ENCODE measurements at regions not wholly inside any gene's neighbourhood (a gene's known extent, or its start where the extent isn't known, plus 50 kb on each side); places are given as distances from the start of the nearest gene placed in this dataset.

DNA sequence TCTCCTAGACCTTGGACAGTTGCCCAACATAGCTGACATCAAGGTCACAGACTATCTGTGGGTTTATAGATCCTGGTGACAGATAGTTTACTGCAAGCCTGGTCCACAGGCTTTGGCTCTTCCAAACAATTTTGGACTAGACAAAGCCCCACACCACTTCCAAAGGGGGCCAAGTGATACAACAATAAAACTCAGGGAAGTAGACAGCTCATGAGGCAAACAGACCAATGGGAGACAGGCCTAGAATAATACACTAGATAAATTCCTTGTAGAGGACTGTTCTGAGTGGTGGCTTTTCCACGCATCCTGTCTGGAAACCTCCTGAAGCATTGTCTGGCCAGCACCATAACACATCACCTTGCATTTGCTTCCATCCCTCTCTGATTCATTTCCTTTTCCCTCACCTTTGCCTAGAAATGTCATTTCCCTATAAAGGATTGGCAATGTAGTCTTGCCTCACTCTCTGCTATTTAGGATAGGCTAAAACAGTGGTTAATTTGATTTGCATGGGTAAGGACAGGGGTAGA is 284.2 kb downstream of the POU4F1 start:
- Histone ChIP-seq H3K36me3 (ENCODE audit: insufficient read depth, low read length) (no peaks in the 10 kb centered on the region), H3K4me2 (ENCODE audit: low read depth, low read length, poor library complexity, severe bottlenecking) (no peak overlapping the region), H4K20me1 (ENCODE audit: insufficient read depth, low read depth, low read length) (no peaks in the 10 kb centered on the region), H3K4me3 (ENCODE audit: low read length) (no peak overlapping the region), H3K27me3 (ENCODE audit: low read length) (no peaks in the 10 kb centered on the region), H3K4me1 (ENCODE audit: low read length) (no peaks in the 10 kb centered on the region), H3K79me2 (ENCODE audit: low read length) (no peaks in the 10 kb centered on the region), H3K9ac (ENCODE audit: low read length) (no peak overlapping the region), H3K27ac (ENCODE audit: low read length) (no peak overlapping the region), H3K9me2 (replicated peaks; ENCODE audit: insufficient read depth, low read length) (no peaks in the 10 kb centered on the region), H3K9me3 (ENCODE audit: low read length) (no peaks in the 10 kb centered on the region), H2AFZ (ENCODE audit: low read length) (no peak overlapping the region)
- no peak for DNase-seq

DNA sequence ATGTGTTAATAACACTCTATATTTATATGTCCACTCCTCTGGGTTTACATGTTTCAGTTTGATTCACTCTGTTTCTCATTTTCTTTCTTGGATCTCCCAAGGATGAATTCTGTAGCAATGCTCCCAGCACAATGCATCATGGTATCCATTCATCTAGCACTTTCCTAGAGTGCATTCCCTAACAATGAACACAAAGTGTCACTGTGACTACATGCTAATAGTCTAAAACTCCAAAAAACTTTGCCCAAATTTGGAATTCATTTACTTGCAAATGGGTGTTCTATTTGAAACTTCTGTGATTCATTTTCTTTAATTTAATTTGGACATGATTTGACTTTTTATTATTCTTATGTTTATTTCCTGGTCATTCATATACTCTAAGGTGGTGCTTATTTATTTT is 286.3 kb downstream of the POU4F1 start:
- Histone ChIP-seq H3K27ac (ENCODE audit: low read length) (no peak overlapping the region), H3K4me2 (ENCODE audit: low read depth, low read length, poor library complexity, severe bottlenecking) (no peak overlapping the region), H3K9me3 (ENCODE audit: low read length) (no peaks in the 10 kb centered on the region), H2AFZ (ENCODE audit: low read length) (no peak overlapping the region), H4K20me1 (ENCODE audit: insufficient read depth, low read depth, low read length) (no peaks in the 10 kb centered on the region), H3K27me3 (ENCODE audit: low read length) (no peaks in the 10 kb centered on the region), H3K36me3 (ENCODE audit: insufficient read depth, low read length) (no peaks in the 10 kb centered on the region), H3K79me2 (ENCODE audit: low read length) (no peaks in the 10 kb centered on the region), H3K4me1 (ENCODE audit: low read length) (no peaks in the 10 kb centered on the region), H3K9me2 (replicated peaks; ENCODE audit: insufficient read depth, low read length) (no peaks in the 10 kb centered on the region), H3K9ac (ENCODE audit: low read length) (no peak overlapping the region), H3K4me3 (ENCODE audit: low read length) (no peak overlapping the region)
- no peak for DNase-seq

DNA sequence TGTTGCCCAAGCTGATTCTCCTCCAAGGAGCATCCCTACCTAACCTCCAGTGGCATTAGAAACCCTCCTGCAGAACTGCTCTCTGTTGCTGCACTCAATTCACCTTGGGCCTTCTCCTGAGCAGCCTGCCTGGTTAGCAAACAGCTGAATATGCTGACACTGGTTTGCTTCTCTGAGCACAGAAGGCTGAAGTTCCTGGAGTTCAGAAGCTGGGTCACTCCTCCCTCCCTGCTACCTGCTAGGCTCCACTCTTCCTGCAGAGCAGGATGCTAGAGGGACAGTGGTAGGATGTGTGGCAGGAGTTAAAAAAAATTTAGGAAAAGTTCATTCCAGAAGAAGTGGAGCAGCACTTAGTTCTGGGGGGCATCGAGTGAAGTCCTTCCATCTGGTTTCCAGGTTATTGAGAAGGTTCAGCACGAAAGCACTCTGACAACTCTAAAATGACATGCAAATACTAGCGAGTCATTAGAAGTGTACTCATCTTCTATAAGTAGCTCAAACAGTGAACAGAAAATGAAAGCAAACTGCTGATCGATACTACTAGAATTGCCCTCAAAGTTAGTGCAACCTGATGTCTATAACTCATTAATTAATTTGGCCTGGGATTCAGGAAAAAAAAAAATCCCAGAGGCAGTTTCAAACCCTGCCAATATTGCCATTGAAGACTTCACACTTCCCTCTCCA is 293.7 kb downstream of the POU4F1 start:
- Histone ChIP-seq H3K4me1 (ENCODE audit: low read length) (no peaks in the 10 kb centered on the region), H3K27me3 (ENCODE audit: low read length) (no peaks in the 10 kb centered on the region), H3K27ac (ENCODE audit: low read length) (no peak overlapping the region), H3K36me3 (ENCODE audit: insufficient read depth, low read length) (no peaks in the 10 kb centered on the region), H3K4me3 (ENCODE audit: low read length) (no peak overlapping the region), H3K79me2 (ENCODE audit: low read length) (no peaks in the 10 kb centered on the region), H3K9me3 (ENCODE audit: low read length) (no peaks in the 10 kb centered on the region), H4K20me1 (ENCODE audit: insufficient read depth, low read depth, low read length) (no peaks in the 10 kb centered on the region), H2AFZ (ENCODE audit: low read length) (no peak overlapping the region), H3K9ac (ENCODE audit: low read length) (no peak overlapping the region), H3K4me2 (ENCODE audit: low read depth, low read length, poor library complexity, severe bottlenecking) (no peak overlapping the region), H3K9me2 (replicated peaks; ENCODE audit: insufficient read depth, low read length) (no peaks in the 10 kb centered on the region)
- no peak for DNase-seq

DNA sequence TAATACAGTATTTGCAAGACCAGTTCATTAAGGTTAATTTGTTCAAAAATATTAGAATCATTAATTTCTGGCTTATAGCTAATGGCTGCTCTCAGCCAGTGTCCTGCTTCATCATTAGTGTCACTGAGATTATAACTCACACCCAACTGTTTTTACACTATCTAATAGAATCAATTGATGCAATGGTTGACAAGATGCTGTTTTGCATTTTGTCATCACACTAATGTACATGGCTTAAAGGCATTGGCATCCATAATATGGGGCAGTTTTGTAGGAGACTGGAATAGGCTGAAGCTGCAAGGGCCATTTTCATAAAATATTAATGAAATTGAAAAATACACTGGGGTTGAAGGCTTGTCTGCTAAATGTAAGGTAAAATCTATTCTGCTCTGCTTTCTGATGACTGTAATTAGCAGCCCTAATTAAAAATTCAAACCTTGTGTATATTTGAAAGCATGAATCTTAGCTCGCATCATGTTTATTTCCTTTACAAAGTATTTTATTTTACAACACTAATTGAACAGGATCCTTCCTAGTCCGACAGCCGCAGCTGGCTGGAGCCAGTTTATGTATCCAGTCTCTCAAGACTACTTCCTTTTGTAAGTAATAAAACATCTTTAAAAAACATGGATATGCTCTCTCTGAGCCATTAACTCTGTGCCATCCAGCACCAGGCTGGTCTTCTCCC is 296.7 kb downstream of the POU4F1 start:
- Histone ChIP-seq H3K36me3 (ENCODE audit: insufficient read depth, low read length) (no peaks in the 10 kb centered on the region), H2AFZ (ENCODE audit: low read length) (no peak overlapping the region), H3K9me3 (ENCODE audit: low read length) (no peaks in the 10 kb centered on the region), H3K4me1 (ENCODE audit: low read length) (no peaks in the 10 kb centered on the region), H3K27me3 (ENCODE audit: low read length) (no peaks in the 10 kb centered on the region), H3K9ac (ENCODE audit: low read length) (no peak overlapping the region), H4K20me1 (ENCODE audit: insufficient read depth, low read depth, low read length) (no peaks in the 10 kb centered on the region), H3K79me2 (ENCODE audit: low read length) (no peaks in the 10 kb centered on the region), H3K4me2 (ENCODE audit: low read depth, low read length, poor library complexity, severe bottlenecking) (no peak overlapping the region), H3K9me2 (replicated peaks; ENCODE audit: insufficient read depth, low read length) (no peaks in the 10 kb centered on the region), H3K27ac (ENCODE audit: low read length) (no peak overlapping the region), H3K4me3 (ENCODE audit: low read length) (no peak overlapping the region)
- DNase-seq, result no peak

DNA sequence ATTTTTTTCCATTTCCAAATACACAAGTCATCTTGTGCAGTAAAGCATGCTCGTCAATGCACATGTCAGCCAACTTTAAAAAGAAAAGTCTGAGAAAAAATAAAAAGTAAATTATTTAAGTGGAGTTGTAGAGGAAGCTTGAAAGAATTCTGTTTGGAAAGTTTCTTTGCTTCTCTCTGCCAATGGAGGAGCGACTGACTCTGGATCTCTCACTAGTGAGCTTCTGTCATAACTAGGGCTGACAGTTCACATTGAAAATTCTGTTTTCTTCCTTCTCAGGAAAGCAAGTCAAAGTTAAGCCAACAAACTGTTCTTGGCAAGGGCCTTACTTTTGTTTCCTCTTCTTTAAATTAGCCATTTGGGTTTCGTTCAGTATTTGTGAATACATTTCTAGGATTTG is 298.2 kb downstream of the POU4F1 start:
- no peaks in the 10 kb centered on the region for H4K20me1 ChIP-seq (ENCODE audit: insufficient read depth, low read depth, low read length)
- H3K4me2 ChIP-seq (ENCODE audit: low read depth, low read length, poor library complexity, severe bottlenecking), result no peak overlapping the region
- H3K79me2 ChIP-seq (ENCODE audit: low read length), result no peaks in the 10 kb centered on the region
- H3K9me2 ChIP-seq (replicated peaks; ENCODE audit: insufficient read depth, low read length), result no peaks in the 10 kb centered on the region
- H3K9ac ChIP-seq (ENCODE audit: low read length), result no peak overlapping the region
- no peaks in the 10 kb centered on the region for H3K4me1 ChIP-seq (ENCODE audit: low read length)
- H3K27ac ChIP-seq (ENCODE audit: low read length), result no peak overlapping the region
- DNase-seq, result no peak
- no peaks in the 10 kb centered on the region for H3K36me3 ChIP-seq (ENCODE audit: insufficient read depth, low read length)
- H3K9me3 ChIP-seq (ENCODE audit: low read length), result no peaks in the 10 kb centered on the region
- H3K27me3 ChIP-seq (ENCODE audit: low read length), result no peaks in the 10 kb centered on the region
- no peak overlapping the region for H2AFZ ChIP-seq (ENCODE audit: low read length)
- no peak overlapping the region for H3K4me3 ChIP-seq (ENCODE audit: low read length)

DNA sequence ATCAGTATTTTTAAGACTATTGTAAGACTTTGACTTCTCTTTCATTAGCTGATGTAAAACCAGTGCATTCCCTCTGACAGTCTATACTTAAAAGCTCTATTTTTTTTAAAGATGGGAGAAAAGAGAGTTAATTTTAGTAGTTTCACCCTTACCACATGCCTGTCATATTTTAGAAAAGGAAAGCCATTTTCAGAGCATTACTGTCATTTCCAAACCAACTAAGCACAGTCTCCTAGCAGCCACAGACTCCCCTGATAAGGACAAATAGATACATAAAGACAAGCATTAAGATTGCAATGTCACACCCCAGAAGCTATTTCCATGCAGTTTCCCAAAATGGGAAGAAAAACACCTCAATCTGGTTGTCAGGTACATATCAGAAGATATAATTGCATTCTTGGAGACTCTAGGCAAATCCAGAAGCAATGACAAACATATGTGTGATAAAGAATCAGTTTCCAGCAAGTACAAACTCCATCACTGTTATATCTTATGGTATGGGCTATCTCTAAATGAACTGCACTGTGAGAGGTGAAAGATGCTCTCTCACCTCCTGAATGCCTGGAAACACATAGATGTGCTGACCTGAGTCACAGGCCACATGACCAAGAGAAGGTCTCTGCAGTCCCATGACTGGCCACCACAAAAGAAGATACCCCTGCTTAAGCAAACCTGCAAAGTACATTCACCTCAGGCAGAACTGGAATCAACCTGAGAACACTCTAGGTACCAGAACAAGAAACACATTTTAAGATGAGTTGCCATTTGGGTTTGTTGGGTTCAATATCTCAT is 303.3 kb downstream of the POU4F1 start:
- no peak for DNase-seq
- no peaks in the 10 kb centered on the region for H3K79me2 ChIP-seq (ENCODE audit: low read length)
- H3K9me2 ChIP-seq (replicated peaks; ENCODE audit: insufficient read depth, low read length), result no peaks in the 10 kb centered on the region
- no peak overlapping the region for H3K4me2 ChIP-seq (ENCODE audit: low read depth, low read length, poor library complexity, severe bottlenecking)
- no peaks in the 10 kb centered on the region for H4K20me1 ChIP-seq (ENCODE audit: insufficient read depth, low read depth, low read length)
- no peaks in the 10 kb centered on the region for H3K36me3 ChIP-seq (ENCODE audit: insufficient read depth, low read length)
- H3K9me3 ChIP-seq (ENCODE audit: low read length), result no peaks in the 10 kb centered on the region
- H3K4me1 ChIP-seq (ENCODE audit: low read length), result no peaks in the 10 kb centered on the region
- no peak overlapping the region for H2AFZ ChIP-seq (ENCODE audit: low read length)
- H3K27ac ChIP-seq (ENCODE audit: low read length), result no peak overlapping the region
- no peaks in the 10 kb centered on the region for H3K27me3 ChIP-seq (ENCODE audit: low read length)
- no peak overlapping the region for H3K4me3 ChIP-seq (ENCODE audit: low read length)
- no peak overlapping the region for H3K9ac ChIP-seq (ENCODE audit: low read length)

DNA sequence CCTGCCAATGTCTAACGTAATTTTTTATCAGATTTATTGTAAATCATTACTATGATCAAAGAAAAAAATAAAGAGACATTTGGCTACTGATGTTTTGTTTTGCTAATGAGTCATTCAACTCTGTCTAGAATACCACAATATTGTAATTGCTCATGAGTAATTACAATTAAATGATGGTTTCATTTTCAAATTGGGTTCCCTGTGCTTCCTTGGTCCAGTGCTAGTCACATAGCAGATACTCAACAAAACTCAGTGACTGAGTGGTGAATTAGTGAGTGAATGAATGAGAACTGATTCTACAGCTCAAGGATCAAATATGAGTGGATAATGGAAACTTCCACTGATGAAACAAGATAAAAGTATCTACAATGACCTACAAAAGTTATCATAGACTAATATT is 304.7 kb downstream of the POU4F1 start:
- Histone ChIP-seq H2AFZ (ENCODE audit: low read length) (no peak overlapping the region), H3K9me3 (ENCODE audit: low read length) (no peaks in the 10 kb centered on the region), H3K36me3 (ENCODE audit: insufficient read depth, low read length) (no peaks in the 10 kb centered on the region), H3K4me1 (ENCODE audit: low read length) (no peaks in the 10 kb centered on the region), H3K27me3 (ENCODE audit: low read length) (no peaks in the 10 kb centered on the region), H3K27ac (ENCODE audit: low read length) (no peak overlapping the region), H3K4me3 (ENCODE audit: low read length) (no peak overlapping the region), H4K20me1 (ENCODE audit: insufficient read depth, low read depth, low read length) (no peaks in the 10 kb centered on the region), H3K9me2 (replicated peaks; ENCODE audit: insufficient read depth, low read length) (no peaks in the 10 kb centered on the region), H3K9ac (ENCODE audit: low read length) (no peak overlapping the region), H3K79me2 (ENCODE audit: low read length) (no peaks in the 10 kb centered on the region), H3K4me2 (ENCODE audit: low read depth, low read length, poor library complexity, severe bottlenecking) (no peak overlapping the region)
- no peak for DNase-seq

DNA sequence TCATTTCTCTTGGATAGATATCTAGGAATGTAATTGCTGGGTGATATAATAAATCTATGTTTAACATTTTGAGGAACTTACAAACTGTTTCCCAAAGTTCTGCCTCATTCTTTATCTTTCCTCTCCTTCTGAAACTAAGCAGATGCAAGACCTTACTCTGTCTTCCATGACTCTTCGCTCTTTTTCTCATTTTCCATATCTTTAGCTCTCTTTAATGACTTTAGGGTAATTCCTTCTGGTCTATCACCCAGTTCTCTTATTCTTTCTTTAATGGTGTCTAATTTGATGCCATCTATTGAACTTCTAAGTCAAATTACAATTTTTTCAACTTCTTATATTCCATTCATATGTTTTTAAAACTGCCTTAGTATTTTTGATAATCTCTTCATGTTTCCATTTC is 316.6 kb downstream of the POU4F1 start:
- no peaks in the 10 kb centered on the region for H3K4me1 ChIP-seq (ENCODE audit: low read length)
- H3K9me3 ChIP-seq (ENCODE audit: low read length), result no peaks in the 10 kb centered on the region; the same call in 1 of the 2 replicates
- H3K9ac ChIP-seq (ENCODE audit: low read length), result no peak overlapping the region
- H2AFZ ChIP-seq (ENCODE audit: low read length), result no peak overlapping the region
- H3K9me2 ChIP-seq (replicated peaks; ENCODE audit: insufficient read depth, low read length), result no peaks in the 10 kb centered on the region
- DNase-seq, result no peak
- H3K4me3 ChIP-seq (ENCODE audit: low read length), result no peak overlapping the region
- H3K36me3 ChIP-seq (ENCODE audit: insufficient read depth, low read length), result no peaks in the 10 kb centered on the region
- no peak overlapping the region for H3K27ac ChIP-seq (ENCODE audit: low read length)
- H3K27me3 ChIP-seq (ENCODE audit: low read length), result no peaks in the 10 kb centered on the region
- no peaks in the 10 kb centered on the region for H3K79me2 ChIP-seq (ENCODE audit: low read length)
- no peak overlapping the region for H3K4me2 ChIP-seq (ENCODE audit: low read depth, low read length, poor library complexity, severe bottlenecking)
- no peaks in the 10 kb centered on the region for H4K20me1 ChIP-seq (ENCODE audit: insufficient read depth, low read depth, low read length)

Measured in Karpas-422 (cell line).